Left ventricle myocardium inferior (tissue), 1 donor: ENCODE measurements at regions not wholly inside any gene's neighbourhood (a gene's known extent, or its start where the extent isn't known, plus 50 kb on each side); places are given as distances from the start of the nearest gene placed in this dataset.

ENCODE experiments used
- DNase-seq: peaks from one replicate; pipeline ENCODE4 v3.0.0-alpha.2; 2020
- H3K27ac ChIP-seq: fragments of 200-600 bp; replicated peaks from 2 replicates; pipeline ENCODE4 v1.8.0; 2021
- H3K27me3 ChIP-seq: fragments of 200-600 bp; 2 replicates; pipeline ENCODE4 v1.8.0; 2021; ENCODE audit warnings: low read depth
- H3K36me3 ChIP-seq: fragments of 200-600 bp; 2 replicates; pipeline ENCODE4 v1.8.0; 2021
- H3K4me1 ChIP-seq: fragments of 200-600 bp; 2 replicates; pipeline ENCODE4 v1.8.0; 2021
- H3K4me3 ChIP-seq: fragments of 200-600 bp; 2 replicates; pipeline ENCODE4 v1.8.0; 2021; ENCODE audit warnings: mild to moderate bottlenecking, moderate library complexity
- H3K9me3 ChIP-seq: fragments of 200-600 bp; replicated peaks from 2 replicates; pipeline ENCODE4 v1.8.0; 2021
- CTCF ChIP-seq: fragments of 200-600 bp; IDR thresholded peaks from 2 replicates; pipeline ENCODE4 v1.8.0; 2021; ENCODE audit warnings: antibody characterized with exemption, mild to moderate bottlenecking, borderline replicate concordance
- intact Hi-C: fragments of 100-400 bp; cut with micrococcal nuclease; formaldehyde crosslinking; loops from one replicate; pipeline ENCODE4 v1.11.0; 2022
- donor health status: DM: no; HTN: yes; CAD: no; lungs with severe emphysema.

- Histone ChIP-seq H3K9me3 (peaks cover 5% of the 10 kb centered on the region), H3K36me3 (no peaks in the 10 kb centered on the region), H3K4me1 (no peaks in the 10 kb centered on the region), H3K4me3 (no peak overlapping the region), H3K27me3 (no peaks in the 10 kb centered on the region), H3K27ac (no peak overlapping the region)
- intact Hi-C loops = no loop called here
- no peak for DNase-seq
- no peak for TF ChIP-seq CTCF
These were observed 639.0 kb downstream of the REEP3 start for GRCh38 chr10:64159910-64160872.

DNA sequence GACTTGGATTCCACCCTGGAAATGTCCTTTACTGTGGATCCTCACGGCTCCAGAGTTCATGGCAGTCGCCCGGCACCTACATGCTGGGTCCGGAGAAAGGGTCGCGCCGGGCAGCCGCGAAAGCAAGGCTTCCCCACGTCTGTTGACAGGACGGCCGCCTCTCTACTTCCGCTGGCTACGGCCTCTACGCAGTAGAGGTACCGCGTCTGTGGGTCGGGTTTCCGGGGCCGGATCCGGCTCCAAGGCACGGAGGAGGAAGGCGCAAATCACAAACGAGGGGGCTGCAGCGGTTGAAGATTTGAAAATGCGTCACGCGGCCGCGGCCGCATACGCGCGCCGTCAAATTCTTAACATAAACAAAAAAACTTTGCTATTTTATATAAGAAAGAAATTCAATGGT is 649.6 kb downstream of the REEP3 start:
- DNase-seq = no peak
- Histone ChIP-seq H3K36me3 (no peaks in the 10 kb centered on the region), H3K9me3 (peaks cover 21% of the 10 kb centered on the region), H3K27me3 (no peaks in the 10 kb centered on the region), H3K4me1 (no peaks in the 10 kb centered on the region), H3K27ac (no peak overlapping the region), H3K4me3 (no peak overlapping the region)
- no peak for TF ChIP-seq CTCF
- intact Hi-C loops = no loop called here

DNA sequence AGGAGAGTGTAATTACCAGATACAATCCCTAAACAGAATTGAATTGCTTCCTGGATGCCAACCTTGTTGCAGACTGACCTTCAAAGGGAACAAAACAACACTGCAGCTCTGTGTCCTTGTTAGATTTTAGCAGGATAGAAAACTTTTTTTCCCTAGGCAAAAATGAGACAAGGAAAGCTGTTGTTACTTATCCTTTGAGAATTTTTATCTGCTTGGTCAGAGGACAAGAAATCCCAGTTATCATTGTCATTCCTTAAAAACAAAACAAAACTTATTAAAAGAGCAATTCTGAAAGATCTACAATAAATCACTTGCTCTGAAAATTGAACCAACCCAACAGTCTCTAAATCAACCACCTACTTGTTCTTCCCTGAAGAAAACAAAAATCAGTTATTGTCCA is 652.6 kb downstream of the REEP3 start:
- Histone ChIP-seq H3K9me3 (no peaks in the 10 kb centered on the region), H3K27me3 (no peaks in the 10 kb centered on the region), H3K4me3 (no peak overlapping the region), H3K27ac (no peak overlapping the region), H3K36me3 (no peaks in the 10 kb centered on the region), H3K4me1 (no peaks in the 10 kb centered on the region)
- no peak for TF ChIP-seq CTCF
- no peak for DNase-seq
- intact Hi-C loops = no loop called here

DNA sequence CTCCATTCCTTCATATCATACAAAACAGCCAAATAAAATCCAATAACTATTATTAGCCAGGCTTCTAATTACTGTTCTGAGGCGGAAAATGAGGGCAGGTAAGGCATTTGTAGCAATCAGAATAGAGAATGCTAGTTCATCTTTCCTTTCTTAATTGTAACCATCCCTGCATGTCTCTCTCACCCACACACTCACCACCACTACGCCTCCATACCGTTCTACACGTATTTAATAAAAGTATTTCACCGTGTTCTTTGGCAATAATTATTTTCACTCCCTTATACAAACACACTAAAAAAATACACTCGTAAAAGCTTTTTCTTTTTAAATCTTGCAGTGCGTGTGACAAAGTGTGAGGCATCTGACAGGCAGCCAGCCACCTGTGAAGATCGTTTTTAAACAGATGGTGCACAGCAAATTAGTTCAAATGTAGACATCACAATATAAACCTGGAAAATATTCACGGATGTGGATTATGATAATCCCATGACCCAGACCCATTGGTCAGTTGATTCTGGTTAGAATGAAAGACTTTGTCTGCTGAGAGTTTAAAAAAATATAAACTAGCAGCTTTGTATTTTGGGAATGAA is 653.6 kb downstream of the REEP3 start:
- Histone ChIP-seq H3K4me1 (no peaks in the 10 kb centered on the region), H3K27me3 (no peaks in the 10 kb centered on the region), H3K36me3 (no peaks in the 10 kb centered on the region), H3K4me3 (no peak overlapping the region), H3K9me3 (no peaks in the 10 kb centered on the region), H3K27ac (no peak overlapping the region)
- no peak for DNase-seq
- intact Hi-C loops = no loop called here
- TF ChIP-seq CTCF = no peak

- no peak overlapping the region for H3K4me3 ChIP-seq
- DNase-seq = no peak
- no peak overlapping the region for H3K27ac ChIP-seq
- TF ChIP-seq CTCF = no peak
- H3K9me3 ChIP-seq = no peaks in the 10 kb centered on the region
- H3K27me3 ChIP-seq = no peaks in the 10 kb centered on the region
- H3K36me3 ChIP-seq = no peaks in the 10 kb centered on the region
- H3K4me1 ChIP-seq = no peaks in the 10 kb centered on the region
- intact Hi-C loops = no loop called here
These were observed 654.2 kb downstream of the REEP3 start for GRCh38 chr10:64175271-64175962.
